GM19463 (cell line): ENCODE measurements at regions not wholly inside any gene's neighbourhood (a gene's known extent, or its start where the extent isn't known, plus 50 kb on each side); places are given as distances from the start of the nearest gene placed in this dataset.
"Not testable (repeated sequence)": the region's sequence is repeated elsewhere in the genome, so short reads cannot be mapped to it uniquely, and the experiment has no call there.

Source experiments
- ATAC-seq: cut with Tn5 transposase; IDR thresholded peaks from one replicate; pipeline ENCODE4 v1.9.1; 2021; ENCODE audit warnings: mild to moderate bottlenecking, moderate library complexity; ENCODE audit not compliant: unreplicated experiment

DNA sequence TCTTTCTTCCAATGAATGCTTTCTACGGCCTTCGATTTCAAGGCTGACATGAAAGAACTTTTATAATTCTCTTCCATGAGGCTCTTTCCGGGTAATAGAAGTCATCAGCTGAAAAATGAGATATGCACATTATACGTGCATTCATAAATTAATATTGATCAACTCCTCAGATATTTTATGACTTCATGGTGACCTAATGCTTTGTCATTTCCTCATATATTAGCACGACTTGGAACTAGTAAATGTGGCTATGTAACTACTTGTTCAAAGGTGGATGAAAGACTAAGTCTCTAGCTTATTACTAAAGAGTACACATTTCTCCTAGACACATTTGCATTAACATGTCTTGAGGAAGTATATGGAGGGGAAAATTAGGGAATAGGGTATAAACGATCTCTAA is 168.8 kb downstream of the HDGFL1 start:
- ATAC-seq, result no peak

DNA sequence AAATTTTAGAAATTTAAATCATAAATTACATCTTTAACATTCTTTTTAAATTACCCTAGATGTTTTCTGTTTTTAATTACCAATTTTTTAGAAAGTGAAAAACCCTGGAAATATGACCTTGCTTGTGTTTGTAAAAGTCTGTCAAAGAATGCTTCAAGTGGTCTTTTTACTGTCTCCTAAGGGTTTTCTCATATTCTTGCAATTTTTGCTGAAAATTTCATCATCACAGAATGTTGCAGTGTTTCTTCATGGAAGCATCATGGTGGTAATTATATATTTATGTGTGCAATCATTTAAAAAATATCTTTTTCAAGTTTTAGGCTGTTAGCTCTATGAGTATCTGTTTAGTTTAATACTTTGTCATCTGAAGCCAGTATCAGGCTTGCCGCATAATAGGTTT is 178.2 kb downstream of the HDGFL1 start:
- ATAC-seq, result no peak

DNA sequence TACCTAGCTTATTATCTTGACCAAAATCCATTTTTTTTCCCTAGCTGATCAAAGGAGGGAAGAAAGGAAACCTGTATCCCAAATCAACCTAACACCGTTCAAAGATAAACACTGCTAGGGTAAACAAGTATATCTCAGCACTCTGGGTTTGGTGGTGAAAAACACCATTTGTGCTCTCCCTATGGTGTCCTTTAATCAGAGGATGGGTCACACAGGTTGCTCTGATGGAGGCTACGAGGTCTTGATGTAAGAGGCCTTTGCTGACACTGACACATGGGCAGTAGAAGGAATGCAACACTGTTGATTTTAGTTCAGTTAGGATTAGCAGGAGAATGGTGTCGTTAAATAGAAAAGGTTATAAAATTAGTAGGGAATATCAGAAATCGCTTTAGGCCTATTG is 179.3 kb downstream of the HDGFL1 start:
- ATAC-seq, result no peak

DNA sequence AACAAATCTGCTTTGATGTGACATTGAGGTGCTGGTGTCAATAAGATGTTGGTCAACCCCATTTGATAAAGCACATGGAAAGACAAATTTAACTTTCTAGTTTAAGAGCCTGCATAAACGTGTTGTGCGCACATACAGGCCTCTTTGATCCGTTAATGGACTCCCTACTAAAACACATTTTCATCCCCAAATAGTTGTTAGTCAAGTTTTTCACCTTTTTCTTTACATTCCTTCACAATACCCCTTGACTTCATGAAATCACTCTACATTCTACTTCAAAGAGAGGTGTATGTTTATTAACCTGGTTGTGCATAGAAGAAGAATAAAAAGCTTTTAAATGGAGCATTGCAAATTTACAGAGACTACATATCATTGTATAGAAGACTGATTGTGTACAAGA is 180.3 kb downstream of the HDGFL1 start:
- ATAC-seq, result no peak

- no peak for ATAC-seq
Observed at GRCh38 chr6:22751223-22751622, 181.9 kb downstream of the HDGFL1 start.

DNA sequence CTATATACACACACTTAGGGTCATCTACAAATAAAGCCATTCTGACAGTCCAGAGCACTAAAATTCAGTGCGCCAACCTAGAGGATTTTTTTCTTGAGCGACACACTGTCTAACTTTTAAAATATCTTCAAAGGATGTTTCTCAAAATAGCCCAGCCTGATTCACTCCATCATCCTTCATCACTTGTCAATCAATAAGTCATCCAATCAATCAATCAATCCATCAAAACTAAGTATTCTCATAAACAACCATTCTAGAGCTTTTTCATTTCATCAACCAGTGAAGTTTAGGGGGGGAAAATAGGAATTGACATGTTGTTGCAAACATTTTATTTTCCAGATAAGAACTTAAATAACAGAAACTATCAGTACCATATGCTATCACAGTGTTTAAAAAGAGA is 183.2 kb downstream of the HDGFL1 start:
- ATAC-seq, result no peak

DNA sequence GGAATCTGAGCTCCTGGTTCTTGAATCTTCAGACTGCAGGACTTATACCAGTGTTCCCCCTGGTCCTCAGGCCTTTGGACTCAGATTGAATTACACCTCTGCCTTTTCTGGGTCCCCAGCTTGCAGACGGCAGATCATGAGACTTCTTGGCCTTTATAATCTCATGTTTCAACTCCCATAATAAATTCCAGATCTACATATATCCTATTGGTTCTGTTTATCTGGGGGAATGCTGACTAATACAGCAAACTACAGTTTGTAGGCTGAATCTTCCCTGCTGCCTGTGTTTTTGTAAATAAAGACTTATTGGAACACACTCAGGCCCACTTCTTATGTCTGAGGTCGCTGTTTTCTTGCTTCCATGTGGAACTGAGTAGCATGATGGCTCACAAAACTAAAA is 184.7 kb downstream of the HDGFL1 start:
- ATAC-seq, result no peak

- ATAC-seq, result no peak
Observed at GRCh38 chr6:22755605-22756004, 186.2 kb downstream of the HDGFL1 start.

GRCh38 chr6:22756365-22756764 is 187.0 kb downstream of the HDGFL1 start:
- no peak for ATAC-seq

DNA sequence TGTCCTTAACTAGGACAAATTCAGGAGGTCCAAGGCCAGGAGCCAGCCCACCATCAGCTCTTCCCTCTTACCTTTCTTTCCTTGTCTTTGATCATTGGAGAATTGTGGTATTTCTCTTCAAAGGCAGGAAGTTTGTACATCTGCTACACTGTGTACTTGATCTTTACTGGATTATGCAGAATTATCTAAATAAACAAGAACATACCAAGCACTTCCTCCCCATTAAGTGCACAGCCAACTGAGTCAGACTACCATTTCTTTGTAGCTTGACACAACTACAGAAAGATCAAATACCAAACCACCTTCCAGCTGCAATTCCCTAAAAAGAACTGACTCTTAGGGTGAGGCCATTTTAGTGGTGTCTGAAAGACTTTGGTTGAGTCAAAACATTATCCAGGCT is 195.1 kb downstream of the HDGFL1 start:
- ATAC-seq, result no peak

- ATAC-seq, result no peak
Observed at GRCh38 chr6:22765015-22765414, 195.6 kb downstream of the HDGFL1 start.

DNA sequence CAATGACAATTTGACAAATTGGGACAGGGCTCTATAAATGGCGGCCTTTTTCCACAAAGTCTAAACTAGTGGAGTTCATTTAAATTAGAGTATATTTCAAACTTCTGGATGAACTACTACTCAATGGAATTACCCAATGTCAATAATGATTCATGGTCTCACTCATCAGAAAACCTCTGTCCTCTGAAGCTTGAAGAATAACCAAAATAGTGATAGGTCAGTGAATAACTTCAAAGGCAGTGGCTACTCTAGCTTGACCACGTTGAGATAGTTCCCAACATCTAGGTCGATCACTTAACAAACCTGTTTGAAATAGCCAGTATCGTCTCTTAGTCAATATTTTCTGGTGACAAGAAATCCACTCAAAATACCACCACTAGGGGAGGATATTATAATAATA is 197.6 kb downstream of the HDGFL1 start:
- no peak for ATAC-seq

DNA sequence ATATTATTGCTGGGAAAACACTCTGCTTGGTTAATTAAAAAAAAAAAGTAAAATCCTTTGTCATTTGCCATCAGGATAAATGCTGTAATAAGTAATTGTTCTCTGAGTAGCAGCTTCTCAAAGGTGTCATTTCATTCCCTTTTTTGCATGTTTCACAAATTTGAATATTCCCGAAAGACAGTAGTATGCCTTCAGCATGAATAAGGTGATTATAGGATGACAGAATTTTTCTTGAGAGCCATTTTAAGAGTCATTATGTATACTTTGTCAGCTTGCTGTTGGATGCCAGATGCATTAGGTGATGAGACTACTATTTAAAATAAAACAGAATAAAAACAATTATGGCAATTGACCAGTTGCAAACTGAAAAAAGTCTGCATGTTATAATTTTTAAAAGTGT is 200.7 kb downstream of the HDGFL1 start:
- ATAC-seq, result no peak

DNA sequence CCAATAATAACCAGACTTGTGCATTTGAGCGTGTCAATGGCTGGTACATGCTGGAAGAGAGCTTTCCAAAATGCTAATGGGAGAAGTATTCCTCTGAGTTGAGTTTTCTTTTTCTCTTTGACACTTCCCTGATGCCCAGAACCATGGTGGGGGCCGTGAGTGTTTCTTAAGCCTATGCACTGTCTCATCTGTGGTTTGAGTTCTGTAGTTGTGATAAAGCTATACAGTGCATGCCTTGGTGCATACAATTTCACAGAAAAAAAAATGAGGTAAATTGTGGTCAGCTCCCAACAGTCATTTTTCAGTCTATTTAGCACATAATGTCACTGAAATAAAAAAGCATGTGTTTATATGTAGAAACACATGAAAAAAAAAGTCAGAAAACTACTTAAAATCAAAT is 204.8 kb downstream of the HDGFL1 start:
- ATAC-seq, result no peak

- ATAC-seq, result not testable (repeated sequence)
Observed at GRCh38 chr6:22778438-22778837, 209.1 kb downstream of the HDGFL1 start.

DNA sequence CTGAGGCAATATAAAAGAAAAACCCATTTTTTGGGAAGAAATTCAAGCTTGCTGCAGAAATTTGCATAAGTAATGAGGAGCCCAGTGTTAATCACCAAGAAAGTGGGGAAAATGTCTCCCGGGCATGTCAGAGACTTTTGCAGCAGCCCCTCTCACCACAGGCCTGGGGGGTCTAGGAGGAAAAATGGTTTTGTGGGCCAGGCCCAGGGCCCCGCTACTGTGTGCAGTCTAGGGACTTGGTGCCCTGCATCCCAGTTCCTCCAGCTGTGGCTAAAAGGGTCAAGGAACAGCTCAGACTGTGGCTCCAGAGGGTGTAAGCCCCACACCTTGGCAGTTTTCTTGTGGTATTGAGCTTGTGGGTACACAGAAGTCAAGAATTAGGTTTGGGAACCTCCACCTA is 209.7 kb downstream of the HDGFL1 start:
- ATAC-seq, result no peak

- no peak for ATAC-seq
Observed at GRCh38 chr6:22783931-22784330, 214.6 kb downstream of the HDGFL1 start.

DNA sequence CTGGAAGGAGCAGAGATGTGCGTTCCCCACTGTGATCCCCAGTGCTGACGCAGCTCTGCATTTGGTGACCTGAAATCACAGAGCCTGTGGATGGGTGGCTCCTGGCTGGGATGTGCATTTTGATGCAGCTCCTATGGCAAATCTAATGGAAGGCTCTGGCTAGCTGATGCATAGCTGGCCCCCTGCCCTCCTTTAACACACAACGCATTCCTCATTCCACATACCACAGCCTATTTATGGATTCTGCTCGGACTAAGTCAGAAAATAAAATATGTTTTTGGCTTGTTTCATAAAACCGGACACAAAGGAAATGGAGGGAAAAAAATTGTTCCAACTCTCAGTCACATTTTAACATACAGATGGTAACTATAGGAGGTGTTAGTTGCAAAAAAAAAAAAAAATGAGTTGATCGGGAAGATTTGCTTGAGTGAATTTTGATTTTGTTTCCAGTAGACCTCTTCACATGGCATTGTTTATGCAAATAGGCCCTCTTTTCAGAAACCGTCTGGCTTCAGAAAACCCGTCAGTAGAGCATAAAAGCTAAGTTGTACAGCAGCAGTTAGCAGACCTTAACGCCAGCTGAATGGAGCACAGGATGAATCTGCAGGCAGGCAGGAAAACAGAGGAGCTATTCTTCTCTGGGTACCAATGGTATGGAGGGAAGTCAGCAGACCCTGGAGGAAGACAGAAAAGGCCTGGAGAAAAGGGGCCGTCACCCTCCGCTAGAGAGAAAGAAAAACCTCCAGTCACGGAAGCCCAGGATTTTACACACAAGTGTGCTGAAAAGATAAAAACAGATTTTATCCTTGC is 215.4 kb downstream of the HDGFL1 start:
- ATAC-seq, result no peak

DNA sequence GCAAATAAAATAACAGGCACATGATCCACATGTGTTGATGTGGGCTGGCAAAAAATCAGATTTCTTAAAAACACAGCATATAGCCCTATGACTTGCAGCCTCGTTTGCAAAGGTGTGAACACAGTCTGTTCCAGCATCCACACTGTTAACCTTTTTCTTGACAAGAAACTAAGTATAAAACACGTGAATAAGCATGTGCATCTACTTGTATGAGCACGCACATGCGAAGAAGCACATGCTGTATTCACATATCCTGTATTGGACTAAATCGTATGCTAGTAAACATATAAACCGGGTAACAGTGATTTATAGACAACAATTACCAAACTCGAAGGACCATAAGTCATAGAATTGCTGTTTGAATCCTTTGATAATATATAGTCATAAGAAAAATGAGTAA is 218.7 kb downstream of the HDGFL1 start:
- no peak for ATAC-seq

DNA sequence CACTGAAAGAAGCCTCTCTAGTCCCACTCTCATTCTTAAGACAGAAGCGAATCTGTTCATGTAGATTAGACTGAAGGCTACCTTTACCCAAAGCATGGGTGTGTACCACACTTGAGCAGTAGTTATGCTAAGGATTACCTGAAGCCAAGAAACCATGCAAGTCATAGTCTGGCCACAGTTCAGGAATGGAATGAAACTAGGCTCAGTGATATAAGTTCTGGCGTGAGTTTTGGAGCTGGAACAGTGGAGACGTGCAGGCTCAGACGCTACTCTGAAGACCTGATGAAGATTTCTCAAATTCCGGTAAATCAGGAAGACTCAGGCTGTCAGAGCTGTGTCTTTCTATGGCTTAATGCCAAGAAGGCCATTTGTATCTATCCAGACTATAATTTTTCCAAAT is 219.9 kb downstream of the HDGFL1 start:
- ATAC-seq, result no peak

DNA sequence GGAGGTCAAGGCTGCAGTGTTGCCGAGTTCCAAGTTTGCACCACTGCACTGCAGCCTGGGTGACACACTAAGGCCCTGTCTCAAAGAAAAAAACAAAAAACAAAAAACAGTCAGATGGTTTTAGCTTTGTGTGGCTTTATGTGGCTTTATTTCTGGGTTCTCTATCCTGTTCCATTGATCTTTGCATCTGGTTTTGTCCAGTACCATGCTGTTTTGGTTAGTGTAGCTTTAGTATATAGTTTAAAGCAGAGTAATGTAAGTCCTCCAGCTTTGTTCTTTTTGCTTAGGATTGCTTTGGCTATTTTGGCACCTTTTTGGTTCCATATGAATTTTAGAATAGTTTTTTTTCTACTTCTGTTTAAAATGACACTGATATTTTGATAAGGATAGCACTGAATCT is 225.5 kb downstream of the HDGFL1 start:
- no peak for ATAC-seq

- no peak for ATAC-seq
Observed at GRCh38 chr6:22800451-22800850, 231.1 kb downstream of the HDGFL1 start.

GRCh38 chr6:22801831-22802230 is 232.5 kb downstream of the HDGFL1 start:
- ATAC-seq, result no peak
